SK-N-MC (cell line): ENCODE measurements at regions not wholly inside any gene's neighbourhood (a gene's known extent, or its start where the extent isn't known, plus 50 kb on each side); places are given as distances from the start of the nearest gene placed in this dataset.

Experiments
- EZH2 ChIP-seq: fragments of 200-600 bp; sonication (generic); IDR thresholded peaks from one replicate; pipeline ENCODE4 v1.6.1; 2017; ENCODE audit warnings: antibody characterized with exemption
- POLR2AphosphoS5 ChIP-seq: IDR thresholded peaks from 2 replicates; pipeline ENCODE4 v1.6.1; 2012; ENCODE audit warnings: mild to moderate bottlenecking, low read depth, low read length, borderline replicate concordance

GRCh38 chr4:92021203-92021602, 282.6 kb upstream of the GRID2 start:
- no peak for TF ChIP-seq POLR2AphosphoS5
- TF ChIP-seq EZH2: no peak
